H1 (cell line): ENCODE measurements at regions not wholly inside any gene's neighbourhood (a gene's known extent, or its start where the extent isn't known, plus 50 kb on each side); places are given as distances from the start of the nearest gene placed in this dataset.
A peak's percentile ranks its signal among the peaks of the same experiment; 100 is the strongest.

Experiments
- CHD7 ChIP-seq: fragments of 300-600 bp; sonication (generic); IDR thresholded peaks from 2 replicates; pipeline ENCODE4 v1.7.1; 2012; ENCODE audit warnings: low read length, moderate library complexity, mild to moderate bottlenecking, inconsistent platforms; ENCODE audit not compliant: insufficient replicate concordance
- CTBP2 ChIP-seq: IDR thresholded peaks from 2 replicates; pipeline ENCODE4 v1.7.0; 2011; ENCODE audit warnings: borderline replicate concordance, mild to moderate bottlenecking, moderate library complexity, mixed read lengths, low read length; ENCODE audit not compliant: insufficient read depth, insufficient read length
- FOSL1 ChIP-seq: IDR thresholded peaks from 2 replicates; pipeline ENCODE4 v1.6.1; 2011; ENCODE audit warnings: mild to moderate bottlenecking, low read depth, low read length, moderate library complexity; ENCODE audit not compliant: insufficient read depth
- GABPA ChIP-seq: IDR thresholded peaks from 2 replicates; pipeline ENCODE4 v1.6.1; 2011; ENCODE audit warnings: mild to moderate bottlenecking, low read length, moderate library complexity, borderline replicate concordance; ENCODE audit not compliant: insufficient read depth
- HDAC2 ChIP-seq, 2 experiments: fragments of 300-600 bp in 1 of 2; sonication (generic) in 1 of 2; IDR thresholded peaks; 2 replicates each; pipeline ENCODE4 v1.6.1; 2011 to 2012; ENCODE audit warnings: low read depth in 2 of 2, low read length in 2 of 2, mild to moderate bottlenecking in 2 of 2, moderate library complexity in 2 of 2, borderline replicate concordance in 1 of 2, inconsistent platforms in 1 of 2
- POLR2A ChIP-seq, 2 experiments: IDR thresholded peaks; 1 replicate in 1 of 2; 2 replicates in 1 of 2; pipeline ENCODE4 v1.6.1; 2011; ENCODE audit warnings: low read depth in 2 of 2, low read length in 2 of 2, mild to moderate bottlenecking in 2 of 2; ENCODE audit errors: control extremely low read depth in 1 of 2
- TCF12 ChIP-seq: IDR thresholded peaks from 2 replicates; pipeline ENCODE4 v1.6.1; 2011; ENCODE audit warnings: low read depth, mild to moderate bottlenecking, low read length

DNA sequence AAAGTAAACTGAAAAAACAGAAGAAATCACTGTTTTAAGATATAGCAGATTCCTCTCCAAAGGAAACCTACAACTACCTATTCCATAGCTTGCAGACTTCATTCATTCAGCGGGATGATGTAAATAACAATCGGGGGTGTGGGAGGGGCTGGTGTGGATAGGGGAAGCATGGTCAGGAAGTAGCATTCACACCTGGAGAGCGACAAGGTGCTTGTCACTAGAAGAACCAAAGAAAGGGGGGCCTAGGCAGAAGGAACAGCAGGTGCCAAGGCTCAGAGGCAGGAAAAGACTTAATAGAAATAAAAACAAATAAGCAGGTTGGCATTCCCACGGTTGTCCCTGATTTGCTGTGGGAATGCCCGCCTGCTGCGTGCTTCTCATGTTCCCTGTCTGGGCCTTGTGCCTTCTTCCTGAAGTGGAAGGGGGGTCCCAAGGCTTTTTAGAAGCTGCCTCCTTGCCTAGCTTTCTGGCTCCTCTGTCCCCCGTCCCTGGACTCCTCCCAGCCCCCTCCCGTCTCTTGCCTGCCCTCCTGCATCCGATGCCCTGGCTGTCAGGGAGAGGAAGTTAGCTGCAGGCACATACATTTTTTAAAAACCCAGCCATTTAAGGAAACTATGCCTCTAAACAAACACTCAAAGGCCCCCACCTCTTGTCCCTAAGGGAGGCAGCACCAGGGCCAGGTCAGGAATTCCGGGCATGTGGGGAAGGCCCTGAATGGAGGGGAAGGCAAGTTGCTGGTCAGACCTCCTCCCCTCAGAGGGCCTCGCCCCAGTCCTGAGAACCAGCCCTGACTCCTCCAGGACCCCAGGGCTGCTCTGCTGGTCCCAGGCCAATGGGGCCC is 54.7 kb upstream of the PRDM11 start (continued):
- TF ChIP-seq POLR2A (IDR thresholded peaks at IDR 0.05; ENCODE audit: control extremely low read depth in 1 of 2, low read depth in 2 of 2, low read length in 2 of 2) (0 out of 3 replicates have a peak, but pooled peaks of 1 of the 2 experiments have one; percentile 39), HDAC2 (IDR thresholded peaks at IDR 0.05; ENCODE audit: borderline replicate concordance in 1 of 2, low read depth in 2 of 2, low read length in 2 of 2) (peak in 1 of 2 experiments; percentile 58; a peak in 1 of 4 replicates), CTBP2 (peak; percentile 25), FOSL1 (no peak), TCF12 (0 out of 2 replicates have a peak, but pooled peaks have one; percentile 27), CHD7 (no peak), GABPA (no peak)
